Mononuclear cell (primary cell): ENCODE measurements at regions not wholly inside any gene's neighbourhood (a gene's known extent, or its start where the extent isn't known, plus 50 kb on each side); places are given as distances from the start of the nearest gene placed in this dataset.

ENCODE experiments used
- H3K27me3 ChIP-seq: 2 replicates; pipeline ENCODE4 v1.6.0; 2011; ENCODE audit warnings: low read length, control low read depth; ENCODE audit not compliant: insufficient read depth
- H3K4me1 ChIP-seq: 2 replicates; pipeline ENCODE4 v1.5.1; 2011; ENCODE audit warnings: mild to moderate bottlenecking, low read length, control low read depth; ENCODE audit not compliant: insufficient read depth
- H3K4me3 ChIP-seq: 2 replicates; pipeline ENCODE4 v1.5.1; 2011; ENCODE audit warnings: mild to moderate bottlenecking, low read length, moderate library complexity
- H3K9me3 ChIP-seq: 2 replicates; pipeline ENCODE4 v1.5.1; 2011; ENCODE audit warnings: low read depth, mild to moderate bottlenecking, control low read depth, low read length

- Histone ChIP-seq H3K4me3 (no peak overlapping the region), H3K27me3 (no peaks in the 10 kb centered on the region), H3K4me1 (no peaks in the 10 kb centered on the region), H3K9me3 (no peaks in the 10 kb centered on the region)
Observed at GRCh38 chr18:38256366-38256765, 690.8 kb upstream of the CELF4 start.

- Histone ChIP-seq H3K27me3 (no peaks in the 10 kb centered on the region), H3K9me3 (no peaks in the 10 kb centered on the region), H3K4me3 (no peak overlapping the region), H3K4me1 (no peaks in the 10 kb centered on the region)
Observed at GRCh38 chr18:38250971-38251370, 685.4 kb upstream of the CELF4 start.

- no peak overlapping the region for H3K4me3 ChIP-seq
- H3K27me3 ChIP-seq = no peaks in the 10 kb centered on the region
- no peaks in the 10 kb centered on the region for H3K4me1 ChIP-seq
- H3K9me3 ChIP-seq = no peaks in the 10 kb centered on the region
Observed at GRCh38 chr18:38244480-38244879, 678.9 kb upstream of the CELF4 start.

GRCh38 chr18:38243291-38243690, 677.7 kb upstream of the CELF4 start:
- no peaks in the 10 kb centered on the region for H3K4me1 ChIP-seq
- no peak overlapping the region for H3K4me3 ChIP-seq
- no peaks in the 10 kb centered on the region for H3K9me3 ChIP-seq
- H3K27me3 ChIP-seq = no peaks in the 10 kb centered on the region

GRCh38 chr18:38241736-38242135, 676.1 kb upstream of the CELF4 start:
- H3K4me3 ChIP-seq = no peak overlapping the region
- no peaks in the 10 kb centered on the region for H3K27me3 ChIP-seq
- no peaks in the 10 kb centered on the region for H3K9me3 ChIP-seq
- no peaks in the 10 kb centered on the region for H3K4me1 ChIP-seq

- no peak overlapping the region for H3K4me3 ChIP-seq
- no peaks in the 10 kb centered on the region for H3K27me3 ChIP-seq
- no peaks in the 10 kb centered on the region for H3K4me1 ChIP-seq
- H3K9me3 ChIP-seq = no peaks in the 10 kb centered on the region
Observed at GRCh38 chr18:38241216-38241615, 675.6 kb upstream of the CELF4 start.

GRCh38 chr18:38239606-38240005, 674.0 kb upstream of the CELF4 start:
- Histone ChIP-seq H3K27me3 (no peaks in the 10 kb centered on the region), H3K4me1 (no peaks in the 10 kb centered on the region), H3K4me3 (no peak overlapping the region), H3K9me3 (no peaks in the 10 kb centered on the region)

- Histone ChIP-seq H3K4me1 (no peaks in the 10 kb centered on the region), H3K9me3 (no peaks in the 10 kb centered on the region), H3K27me3 (no peaks in the 10 kb centered on the region), H3K4me3 (no peak overlapping the region)
Observed at GRCh38 chr18:38237796-38238195, 672.2 kb upstream of the CELF4 start.

- Histone ChIP-seq H3K9me3 (no peaks in the 10 kb centered on the region), H3K4me1 (no peaks in the 10 kb centered on the region), H3K4me3 (no peak overlapping the region), H3K27me3 (no peaks in the 10 kb centered on the region)
Observed at GRCh38 chr18:38221476-38222100, 656.0 kb upstream of the CELF4 start.

GRCh38 chr18:38198956-38199355, 633.4 kb upstream of the CELF4 start:
- Histone ChIP-seq H3K4me1 (no peaks in the 10 kb centered on the region), H3K9me3 (no peaks in the 10 kb centered on the region), H3K4me3 (no peak overlapping the region), H3K27me3 (no peaks in the 10 kb centered on the region)

- Histone ChIP-seq H3K27me3 (no peaks in the 10 kb centered on the region), H3K4me3 (no peak overlapping the region), H3K9me3 (no peaks in the 10 kb centered on the region), H3K4me1 (no peaks in the 10 kb centered on the region)
Observed at GRCh38 chr18:38198526-38198925, 632.9 kb upstream of the CELF4 start.

GRCh38 chr18:38186491-38186890, 620.9 kb upstream of the CELF4 start:
- Histone ChIP-seq H3K9me3 (no peaks in the 10 kb centered on the region), H3K4me1 (no peaks in the 10 kb centered on the region), H3K27me3 (no peaks in the 10 kb centered on the region), H3K4me3 (no peak overlapping the region)

GRCh38 chr18:38174594-38174993, 609.0 kb upstream of the CELF4 start:
- Histone ChIP-seq H3K27me3 (no peaks in the 10 kb centered on the region), H3K9me3 (peaks cover 10% of the 10 kb centered on the region), H3K4me3 (no peak overlapping the region), H3K4me1 (no peaks in the 10 kb centered on the region)

- Histone ChIP-seq H3K9me3 (peaks cover 13% of the 10 kb centered on the region), H3K4me1 (no peaks in the 10 kb centered on the region), H3K4me3 (no peak overlapping the region), H3K27me3 (no peaks in the 10 kb centered on the region)
Observed at GRCh38 chr18:38174173-38174572, 608.6 kb upstream of the CELF4 start.

GRCh38 chr18:38170845-38171244, 605.2 kb upstream of the CELF4 start:
- Histone ChIP-seq H3K4me1 (no peaks in the 10 kb centered on the region), H3K4me3 (no peak overlapping the region), H3K27me3 (no peaks in the 10 kb centered on the region), H3K9me3 (peaks cover 18% of the 10 kb centered on the region)

GRCh38 chr18:38167623-38168022, 602.0 kb upstream of the CELF4 start:
- no peak overlapping the region for H3K4me3 ChIP-seq
- peaks cover 18% of the 10 kb centered on the region for H3K9me3 ChIP-seq
- no peaks in the 10 kb centered on the region for H3K27me3 ChIP-seq
- H3K4me1 ChIP-seq = no peaks in the 10 kb centered on the region
